SK-MEL-5 (cell line): ENCODE measurements at regions not wholly inside any gene's neighbourhood (a gene's known extent, or its start where the extent isn't known, plus 50 kb on each side); places are given as distances from the start of the nearest gene placed in this dataset.

Source experiments
- DNase-seq: peaks from one replicate; pipeline ENCODE4 v3.0.0-alpha.2; 2016; ENCODE audit warnings: low read depth, low spot score
- in situ Hi-C: cut with HindIII; loops from 2 replicates; pipeline ENCODE4 v1.10.0; 2016; ENCODE audit warnings: low sequenced_read_pairs, high pct_unique_total_duplicates, low pct_unique_long_range_greater_than_20kb

- peak; percentile 34 for DNase-seq
- in situ Hi-C loops, result no loop called here
Observed at GRCh38 chr5:32960340-32961058, 249.4 kb downstream of the NPR3 start.

GRCh38 chr5:32961059-32961415 lies 249.9 kb downstream of the NPR3 start:
- no peak for DNase-seq

GRCh38 chr5:32964261-32964660 lies 253.1 kb downstream of the NPR3 start:
- in situ Hi-C loops, result no loop called here
- no peak for DNase-seq

More at GRCh38 chr5:32961059-32961415, 249.9 kb downstream of the NPR3 start:
- in situ Hi-C loops, result no loop called here

GRCh38 chr5:32973646-32974045 lies 262.5 kb downstream of the NPR3 start:
- no peak for DNase-seq
- in situ Hi-C loops, result no loop called here

- no peak for DNase-seq
- in situ Hi-C loops, result no loop called here
Observed at GRCh38 chr5:32975656-32976375, 264.7 kb downstream of the NPR3 start.

GRCh38 chr5:32981061-32981460 lies 269.9 kb downstream of the NPR3 start:
- in situ Hi-C loops, result no loop called here
- DNase-seq, result no peak

- DNase-seq, result no peak
- in situ Hi-C loops, result no loop called here
Observed at GRCh38 chr5:32984851-32985610, 273.9 kb downstream of the NPR3 start.

- in situ Hi-C loops, result no loop called here
- no peak for DNase-seq
Observed at GRCh38 chr5:32989815-32990214, 278.7 kb downstream of the NPR3 start.

GRCh38 chr5:32990593-32991420 lies 279.7 kb downstream of the NPR3 start:
- DNase-seq, result no peak
- in situ Hi-C loops, result no loop called here

- in situ Hi-C loops, result no loop called here
Observed at GRCh38 chr5:32991421-32991815, 280.3 kb downstream of the NPR3 start.

GRCh38 chr5:32996336-32996735 lies 285.2 kb downstream of the NPR3 start:
- no peak for DNase-seq
- in situ Hi-C loops, result no loop called here

More at GRCh38 chr5:32991421-32991815, 280.3 kb downstream of the NPR3 start:
- no peak for DNase-seq

GRCh38 chr5:33008751-33009418 lies 297.8 kb downstream of the NPR3 start:
- DNase-seq, result no peak
- in situ Hi-C loops, result no loop called here

- DNase-seq, result no peak
- in situ Hi-C loops, result no loop called here
Observed at GRCh38 chr5:33010846-33011245, 299.7 kb downstream of the NPR3 start.

- DNase-seq, result no peak
- in situ Hi-C loops, result no loop called here
Observed at GRCh38 chr5:33011801-33012200, 300.7 kb downstream of the NPR3 start.

GRCh38 chr5:33023649-33024048 lies 312.5 kb downstream of the NPR3 start:
- in situ Hi-C loops, result no loop called here
- no peak for DNase-seq

- in situ Hi-C loops, result no loop called here
- DNase-seq, result no peak
Observed at GRCh38 chr5:33032271-33033070, 321.4 kb downstream of the NPR3 start.

GRCh38 chr5:33033516-33033915 lies 322.4 kb downstream of the NPR3 start:
- in situ Hi-C loops, result no loop called here
- DNase-seq, result no peak
